ENCODE measurements at regions not wholly inside any gene's neighbourhood (a gene's known extent, or its start where the extent isn't known, plus 50 kb on each side); places are given as distances from the start of the nearest gene placed in this dataset.

GRCh38 chr17:52762147-52762793 is 603.8 kb upstream of the CA10 start:
- Histone ChIP-seq H3K9ac (ENCODE audit: low read length) (no peak overlapping the region), H3K36me3 (ENCODE audit: control insufficient read depth, insufficient read depth, low read length) (no peaks in the 10 kb centered on the region), H3K27ac (ENCODE audit: low read depth, low read length) (no peak overlapping the region), H3K4me1 (ENCODE audit: control insufficient read depth, insufficient read depth, low read length) (peaks cover 4% of the 10 kb centered on the region; the same call in 1 of the 2 replicates), H3K27me3 (ENCODE audit: control insufficient read depth, insufficient read depth, low read length) (no peaks in the 10 kb centered on the region), H3K4me3 (ENCODE audit: low read depth, low read length) (no peak overlapping the region), H3K9me3 (ENCODE audit: control insufficient read depth, insufficient read depth, low read depth, low read length) (no peaks in the 10 kb centered on the region)

DNA sequence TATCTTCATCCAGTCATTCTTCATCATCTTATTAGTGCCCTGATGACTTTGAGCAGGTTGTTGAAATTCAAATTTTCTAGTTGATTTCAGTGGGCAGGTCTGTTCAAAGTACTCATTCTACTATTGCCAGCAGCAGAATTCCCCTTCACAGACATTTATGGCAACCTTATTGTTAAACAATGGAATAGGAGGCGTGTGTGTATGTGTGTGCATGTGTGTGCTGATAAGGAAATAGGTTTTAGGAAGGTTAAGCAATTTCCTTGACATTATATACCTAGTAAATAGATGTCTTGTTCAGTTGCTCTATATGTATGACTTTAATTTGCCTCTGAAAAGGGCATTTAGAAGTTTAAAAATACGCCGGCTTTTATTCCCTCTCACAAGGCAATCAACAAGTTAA is 601.4 kb upstream of the CA10 start:
- no peak overlapping the region for H3K4me3 ChIP-seq (ENCODE audit: low read depth, low read length)
- H3K9me3 ChIP-seq (ENCODE audit: control insufficient read depth, insufficient read depth, low read depth, low read length): no peaks in the 10 kb centered on the region
- H3K27ac ChIP-seq (ENCODE audit: low read depth, low read length): no peak overlapping the region
- peaks cover 4% of the 10 kb centered on the region; the same call in 1 of the 2 replicates for H3K4me1 ChIP-seq (ENCODE audit: control insufficient read depth, insufficient read depth, low read length)
- no peak overlapping the region for H3K9ac ChIP-seq (ENCODE audit: low read length)
- no peaks in the 10 kb centered on the region for H3K36me3 ChIP-seq (ENCODE audit: control insufficient read depth, insufficient read depth, low read length)
- H3K27me3 ChIP-seq (ENCODE audit: control insufficient read depth, insufficient read depth, low read length): no peaks in the 10 kb centered on the region

GRCh38 chr17:52758481-52758880 is 600.0 kb upstream of the CA10 start:
- Histone ChIP-seq H3K27me3 (ENCODE audit: control insufficient read depth, insufficient read depth, low read length) (no peaks in the 10 kb centered on the region), H3K9me3 (ENCODE audit: control insufficient read depth, insufficient read depth, low read depth, low read length) (no peaks in the 10 kb centered on the region), H3K27ac (ENCODE audit: low read depth, low read length) (no peak overlapping the region)

GRCh38 chr17:52756746-52757145 is 598.2 kb upstream of the CA10 start:
- H3K9ac ChIP-seq (ENCODE audit: low read length): no peak overlapping the region
- no peaks in the 10 kb centered on the region for H3K27me3 ChIP-seq (ENCODE audit: control insufficient read depth, insufficient read depth, low read length)
- H3K27ac ChIP-seq (ENCODE audit: low read depth, low read length): no peak overlapping the region
- no peaks in the 10 kb centered on the region for H3K9me3 ChIP-seq (ENCODE audit: control insufficient read depth, insufficient read depth, low read depth, low read length)
- H3K4me1 ChIP-seq (ENCODE audit: control insufficient read depth, insufficient read depth, low read length): 0 out of 2 replicates have a peak, but pooled peaks cover under 1% of the 10 kb centered on the region
- no peak overlapping the region for H3K4me3 ChIP-seq (ENCODE audit: low read depth, low read length)
- H3K36me3 ChIP-seq (ENCODE audit: control insufficient read depth, insufficient read depth, low read length): no peaks in the 10 kb centered on the region

More at GRCh38 chr17:52758481-52758880, 600.0 kb upstream of the CA10 start:
- Histone ChIP-seq H3K4me1 (ENCODE audit: control insufficient read depth, insufficient read depth, low read length) (peaks cover 4% of the 10 kb centered on the region; the same call in 1 of the 2 replicates), H3K4me3 (ENCODE audit: low read depth, low read length) (no peak overlapping the region), H3K36me3 (ENCODE audit: control insufficient read depth, insufficient read depth, low read length) (no peaks in the 10 kb centered on the region), H3K9ac (ENCODE audit: low read length) (no peak overlapping the region)

DNA sequence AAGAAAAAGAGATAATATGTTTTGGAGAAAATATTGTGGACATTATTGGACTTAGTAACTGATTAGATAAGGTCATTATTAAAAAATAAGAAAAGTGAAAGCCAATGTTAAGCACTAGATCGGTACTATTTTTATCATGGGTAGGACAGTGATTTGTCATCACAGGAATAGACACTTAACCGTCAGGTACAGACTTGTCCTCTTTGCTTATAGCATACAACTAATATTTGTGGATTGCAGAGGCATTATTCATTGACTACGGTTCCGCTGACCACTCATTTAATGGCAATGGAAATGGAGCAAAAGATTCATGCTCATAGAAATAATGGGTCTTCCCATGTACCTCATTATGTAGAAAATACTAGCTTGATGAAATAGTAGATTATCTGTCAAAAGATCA is 596.3 kb upstream of the CA10 start:
- Histone ChIP-seq H3K4me1 (ENCODE audit: control insufficient read depth, insufficient read depth, low read length) (peaks cover 11% of the 10 kb centered on the region; the same call in 1 of the 2 replicates), H3K9ac (ENCODE audit: low read length) (no peak overlapping the region), H3K27ac (ENCODE audit: low read depth, low read length) (no peak overlapping the region), H3K4me3 (ENCODE audit: low read depth, low read length) (no peak overlapping the region), H3K27me3 (ENCODE audit: control insufficient read depth, insufficient read depth, low read length) (no peaks in the 10 kb centered on the region), H3K9me3 (ENCODE audit: control insufficient read depth, insufficient read depth, low read depth, low read length) (no peaks in the 10 kb centered on the region), H3K36me3 (ENCODE audit: control insufficient read depth, insufficient read depth, low read length) (no peaks in the 10 kb centered on the region)

DNA sequence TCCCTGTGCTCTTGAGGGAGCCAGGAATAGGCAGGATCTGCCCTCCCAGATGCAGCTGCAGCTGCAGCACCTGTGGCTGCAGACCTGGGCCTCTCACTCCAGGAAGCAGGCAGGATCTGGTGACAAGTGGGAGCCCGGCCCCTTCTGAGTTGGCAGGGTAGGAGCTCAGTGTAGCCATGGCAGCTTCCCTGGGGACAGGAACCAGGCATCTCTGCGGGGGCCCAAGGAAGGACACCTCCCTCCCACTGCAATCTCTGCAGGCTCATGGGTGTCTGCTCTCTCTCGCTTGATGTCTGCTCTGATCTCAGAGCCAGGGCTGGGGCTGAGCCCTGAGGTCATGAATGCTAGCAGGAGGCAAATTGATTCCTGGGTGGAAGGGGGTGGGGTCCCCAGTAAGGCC is 592.5 kb upstream of the CA10 start:
- Histone ChIP-seq H3K9me3 (ENCODE audit: control insufficient read depth, insufficient read depth, low read depth, low read length) (no peaks in the 10 kb centered on the region), H3K27me3 (ENCODE audit: control insufficient read depth, insufficient read depth, low read length) (no peaks in the 10 kb centered on the region), H3K9ac (ENCODE audit: low read length) (no peak overlapping the region), H3K4me3 (ENCODE audit: low read depth, low read length) (no peak overlapping the region), H3K36me3 (ENCODE audit: control insufficient read depth, insufficient read depth, low read length) (no peaks in the 10 kb centered on the region), H3K27ac (ENCODE audit: low read depth, low read length) (no peak overlapping the region), H3K4me1 (ENCODE audit: control insufficient read depth, insufficient read depth, low read length) (peaks cover 11% of the 10 kb centered on the region; the same call in 1 of the 2 replicates)

- no peak overlapping the region for H3K27ac ChIP-seq (ENCODE audit: low read depth, low read length)
- no peak overlapping the region for H3K9ac ChIP-seq (ENCODE audit: low read length)
- H3K4me3 ChIP-seq (ENCODE audit: low read depth, low read length): no peak overlapping the region
- no peaks in the 10 kb centered on the region for H3K36me3 ChIP-seq (ENCODE audit: control insufficient read depth, insufficient read depth, low read length)
- H3K4me1 ChIP-seq (ENCODE audit: control insufficient read depth, insufficient read depth, low read length): no peaks in the 10 kb centered on the region
- no peaks in the 10 kb centered on the region for H3K27me3 ChIP-seq (ENCODE audit: control insufficient read depth, insufficient read depth, low read length)
- H3K9me3 ChIP-seq (ENCODE audit: control insufficient read depth, insufficient read depth, low read depth, low read length): no peaks in the 10 kb centered on the region
These were observed 585.7 kb upstream of the CA10 start for GRCh38 chr17:52744179-52744578.

- Histone ChIP-seq H3K9ac (ENCODE audit: low read length) (no peak overlapping the region), H3K4me1 (ENCODE audit: control insufficient read depth, insufficient read depth, low read length) (no peaks in the 10 kb centered on the region), H3K27me3 (ENCODE audit: control insufficient read depth, insufficient read depth, low read length) (no peaks in the 10 kb centered on the region), H3K36me3 (ENCODE audit: control insufficient read depth, insufficient read depth, low read length) (no peaks in the 10 kb centered on the region), H3K9me3 (ENCODE audit: control insufficient read depth, insufficient read depth, low read depth, low read length) (no peaks in the 10 kb centered on the region), H3K27ac (ENCODE audit: low read depth, low read length) (no peak overlapping the region), H3K4me3 (ENCODE audit: low read depth, low read length) (no peak overlapping the region)
These were observed 581.5 kb upstream of the CA10 start for GRCh38 chr17:52740006-52740405.

GRCh38 chr17:52738791-52739190 is 580.3 kb upstream of the CA10 start:
- no peaks in the 10 kb centered on the region for H3K4me1 ChIP-seq (ENCODE audit: control insufficient read depth, insufficient read depth, low read length)
- H3K27me3 ChIP-seq (ENCODE audit: control insufficient read depth, insufficient read depth, low read length): no peaks in the 10 kb centered on the region
- H3K36me3 ChIP-seq (ENCODE audit: control insufficient read depth, insufficient read depth, low read length): no peaks in the 10 kb centered on the region
- H3K9me3 ChIP-seq (ENCODE audit: control insufficient read depth, insufficient read depth, low read depth, low read length): no peaks in the 10 kb centered on the region
- no peak overlapping the region for H3K27ac ChIP-seq (ENCODE audit: low read depth, low read length)
- no peak overlapping the region for H3K9ac ChIP-seq (ENCODE audit: low read length)
- H3K4me3 ChIP-seq (ENCODE audit: low read depth, low read length): no peak overlapping the region

- Histone ChIP-seq H3K4me1 (ENCODE audit: control insufficient read depth, insufficient read depth, low read length) (no peaks in the 10 kb centered on the region), H3K9me3 (ENCODE audit: control insufficient read depth, insufficient read depth, low read depth, low read length) (no peaks in the 10 kb centered on the region), H3K36me3 (ENCODE audit: control insufficient read depth, insufficient read depth, low read length) (no peaks in the 10 kb centered on the region), H3K27ac (ENCODE audit: low read depth, low read length) (no peak overlapping the region), H3K27me3 (ENCODE audit: control insufficient read depth, insufficient read depth, low read length) (no peaks in the 10 kb centered on the region), H3K4me3 (ENCODE audit: low read depth, low read length) (no peak overlapping the region), H3K9ac (ENCODE audit: low read length) (no peak overlapping the region)
These were observed 578.6 kb upstream of the CA10 start for GRCh38 chr17:52737071-52737470.

DNA sequence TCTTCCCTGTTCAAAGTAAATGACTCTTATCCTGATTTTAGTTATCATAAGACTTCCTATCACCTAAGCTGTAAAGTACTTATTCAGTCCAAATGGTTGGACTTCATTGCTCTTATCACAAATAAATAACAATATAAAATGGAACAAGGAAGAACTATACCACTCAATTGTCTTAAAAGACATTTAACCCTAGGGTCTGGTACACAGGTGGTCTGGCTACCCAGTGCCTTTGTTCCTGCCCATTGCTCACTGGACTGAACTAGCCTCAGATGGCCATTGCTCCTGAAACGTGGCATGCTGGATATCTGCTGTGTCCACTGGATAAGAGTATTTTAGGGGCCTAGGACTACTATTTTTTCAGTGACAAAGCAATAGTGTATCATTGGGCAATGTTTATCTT is 574.3 kb upstream of the CA10 start:
- H3K9ac ChIP-seq (ENCODE audit: low read length): no peak overlapping the region
- H3K27me3 ChIP-seq (ENCODE audit: control insufficient read depth, insufficient read depth, low read length): no peaks in the 10 kb centered on the region
- H3K9me3 ChIP-seq (ENCODE audit: control insufficient read depth, insufficient read depth, low read depth, low read length): no peaks in the 10 kb centered on the region
- H3K4me3 ChIP-seq (ENCODE audit: low read depth, low read length): no peak overlapping the region
- no peaks in the 10 kb centered on the region for H3K4me1 ChIP-seq (ENCODE audit: control insufficient read depth, insufficient read depth, low read length)
- no peak overlapping the region for H3K27ac ChIP-seq (ENCODE audit: low read depth, low read length)
- H3K36me3 ChIP-seq (ENCODE audit: control insufficient read depth, insufficient read depth, low read length): no peaks in the 10 kb centered on the region
